ENCODE measurements at regions not wholly inside any gene's neighbourhood (a gene's known extent, or its start where the extent isn't known, plus 50 kb on each side); places are given as distances from the start of the nearest gene placed in this dataset.

DNA sequence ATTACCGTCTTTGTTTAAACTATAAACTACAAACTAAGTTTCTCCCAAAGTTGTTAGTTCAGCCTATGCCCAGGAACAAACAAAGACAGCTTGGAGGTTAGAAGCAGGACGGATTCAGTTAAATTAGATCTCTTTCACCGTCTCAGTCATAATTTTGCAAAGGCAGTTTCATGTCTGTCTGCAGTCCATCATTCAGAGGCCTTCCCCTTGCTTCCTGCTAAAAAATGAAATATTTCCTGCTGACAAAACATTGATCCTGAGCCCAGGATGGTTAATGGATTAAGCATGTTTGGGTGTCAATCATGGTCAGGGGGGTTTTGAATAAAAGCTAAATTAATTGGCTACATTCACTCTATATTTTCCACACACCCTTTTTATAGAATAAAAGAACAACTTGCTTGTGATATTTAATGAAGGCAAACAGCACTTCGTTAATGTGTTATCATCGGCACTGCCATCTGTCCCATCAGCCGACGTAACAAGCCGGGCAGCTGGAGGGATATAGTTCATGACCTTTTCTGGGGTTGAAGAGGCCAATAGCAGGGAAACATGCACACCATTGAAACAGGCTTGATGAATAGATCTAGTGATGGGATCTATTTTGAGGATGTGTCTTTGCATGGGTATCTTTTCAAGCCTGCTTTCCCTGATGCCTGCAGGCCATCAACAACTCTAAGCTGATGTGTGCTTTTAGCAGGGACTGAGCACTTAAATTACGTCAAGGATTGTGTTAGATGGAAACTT is 521.3 kb upstream of the TMEM132C start:
- Mint-ChIP-seq H3K27ac (no peak overlapping the region), H3K9me3 (peaks cover 58% of the 10 kb centered on the region), H3K4me3 (no peak overlapping the region), H3K4me1 (no peaks in the 10 kb centered on the region), H3K36me3 (peaks cover 47% of the 10 kb centered on the region), H3K27me3 (ENCODE audit: low read depth) (peaks cover 11% of the 10 kb centered on the region)
- ChIA-PET CTCF (no interaction called here), POLR2A (no interaction called here)
- no peak for DNase-seq (ENCODE audit: low spot score)
- no peak for ATAC-seq
- no peak for TF ChIP-seq AFF4 (CRISPR knock-in tag; IDR thresholded peaks at IDR 0.05; ENCODE audit: borderline replicate concordance)
- TF ChIP-seq, protein P1, sequence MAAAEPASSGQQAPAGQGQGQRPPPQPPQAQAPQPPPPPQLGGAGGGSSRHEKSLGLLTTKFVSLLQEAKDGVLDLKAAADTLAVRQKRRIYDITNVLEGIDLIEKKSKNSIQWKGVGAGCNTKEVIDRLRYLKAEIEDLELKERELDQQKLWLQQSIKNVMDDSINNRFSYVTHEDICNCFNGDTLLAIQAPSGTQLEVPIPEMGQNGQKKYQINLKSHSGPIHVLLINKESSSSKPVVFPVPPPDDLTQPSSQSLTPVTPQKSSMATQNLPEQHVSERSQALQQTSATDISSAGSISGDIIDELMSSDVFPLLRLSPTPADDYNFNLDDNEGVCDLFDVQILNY (CRISPR knock-in tag; IDR thresholded peaks at IDR 0.05), result no peak
- TF ChIP-seq, protein P2, sequence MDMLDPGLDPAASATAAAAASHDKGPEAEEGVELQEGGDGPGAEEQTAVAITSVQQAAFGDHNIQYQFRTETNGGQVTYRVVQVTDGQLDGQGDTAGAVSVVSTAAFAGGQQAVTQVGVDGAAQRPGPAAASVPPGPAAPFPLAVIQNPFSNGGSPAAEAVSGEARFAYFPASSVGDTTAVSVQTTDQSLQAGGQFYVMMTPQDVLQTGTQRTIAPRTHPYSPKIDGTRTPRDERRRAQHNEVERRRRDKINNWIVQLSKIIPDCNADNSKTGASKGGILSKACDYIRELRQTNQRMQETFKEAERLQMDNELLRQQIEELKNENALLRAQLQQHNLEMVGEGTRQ (CRISPR knock-in tag; IDR thresholded peaks at IDR 0.05), result no peak
- TF ChIP-seq ZMAT4 (CRISPR knock-in tag; IDR thresholded peaks at IDR 0.05), result no peak
- TF ChIP-seq ZNF138 (CRISPR knock-in tag; conservative IDR thresholded peaks at IDR 0.05), result no peak
- TF ChIP-seq RORB (CRISPR knock-in tag; IDR thresholded peaks at IDR 0.05), result no peak
- no peak for TF ChIP-seq SMAD3 (CRISPR knock-in tag; IDR thresholded peaks at IDR 0.05; ENCODE audit: borderline replicate concordance)
- TF ChIP-seq CDX4 (CRISPR knock-in tag; IDR thresholded peaks at IDR 0.05; ENCODE audit: borderline replicate concordance), result no peak
- TF ChIP-seq ARID4B (CRISPR knock-in tag; IDR thresholded peaks at IDR 0.05; ENCODE audit: borderline replicate concordance), result no peak
- no peak for TF ChIP-seq ZNF425 (CRISPR knock-in tag; conservative IDR thresholded peaks at IDR 0.05)
- no peak for TF ChIP-seq NR2C2 (CRISPR knock-in tag; IDR thresholded peaks at IDR 0.05)
- TF ChIP-seq, protein P3, sequence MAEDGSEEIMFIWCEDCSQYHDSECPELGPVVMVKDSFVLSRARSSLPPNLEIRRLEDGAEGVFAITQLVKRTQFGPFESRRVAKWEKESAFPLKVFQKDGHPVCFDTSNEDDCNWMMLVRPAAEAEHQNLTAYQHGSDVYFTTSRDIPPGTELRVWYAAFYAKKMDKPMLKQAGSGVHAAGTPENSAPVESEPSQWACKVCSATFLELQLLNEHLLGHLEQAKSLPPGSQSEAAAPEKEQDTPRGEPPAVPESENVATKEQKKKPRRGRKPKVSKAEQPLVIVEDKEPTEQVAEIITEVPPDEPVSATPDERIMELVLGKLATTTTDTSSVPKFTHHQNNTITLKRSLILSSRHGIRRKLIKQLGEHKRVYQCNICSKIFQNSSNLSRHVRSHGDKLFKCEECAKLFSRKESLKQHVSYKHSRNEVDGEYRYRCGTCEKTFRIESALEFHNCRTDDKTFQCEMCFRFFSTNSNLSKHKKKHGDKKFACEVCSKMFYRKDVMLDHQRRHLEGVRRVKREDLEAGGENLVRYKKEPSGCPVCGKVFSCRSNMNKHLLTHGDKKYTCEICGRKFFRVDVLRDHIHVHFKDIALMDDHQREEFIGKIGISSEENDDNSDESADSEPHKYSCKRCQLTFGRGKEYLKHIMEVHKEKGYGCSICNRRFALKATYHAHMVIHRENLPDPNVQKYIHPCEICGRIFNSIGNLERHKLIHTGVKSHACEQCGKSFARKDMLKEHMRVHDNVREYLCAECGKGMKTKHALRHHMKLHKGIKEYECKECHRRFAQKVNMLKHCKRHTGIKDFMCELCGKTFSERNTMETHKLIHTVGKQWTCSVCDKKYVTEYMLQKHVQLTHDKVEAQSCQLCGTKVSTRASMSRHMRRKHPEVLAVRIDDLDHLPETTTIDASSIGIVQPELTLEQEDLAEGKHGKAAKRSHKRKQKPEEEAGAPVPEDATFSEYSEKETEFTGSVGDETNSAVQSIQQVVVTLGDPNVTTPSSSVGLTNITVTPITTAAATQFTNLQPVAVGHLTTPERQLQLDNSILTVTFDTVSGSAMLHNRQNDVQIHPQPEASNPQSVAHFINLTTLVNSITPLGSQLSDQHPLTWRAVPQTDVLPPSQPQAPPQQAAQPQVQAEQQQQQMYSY (CRISPR knock-in tag; IDR thresholded peaks at IDR 0.05), result no peak
- no peak for TF ChIP-seq ZNF396 (CRISPR knock-in tag; IDR thresholded peaks at IDR 0.05; ENCODE audit: borderline replicate concordance)
- no peak for TF ChIP-seq SOX15 (CRISPR knock-in tag; IDR thresholded peaks at IDR 0.05)
- TF ChIP-seq HMGA2 (CRISPR knock-in tag; IDR thresholded peaks at IDR 0.05), result no peak
- no peak for TF ChIP-seq ATF2 (CRISPR knock-in tag; IDR thresholded peaks at IDR 0.05; ENCODE audit: borderline replicate concordance, low read depth)
- TF ChIP-seq ESRRA (CRISPR knock-in tag; IDR thresholded peaks at IDR 0.05; ENCODE audit: borderline replicate concordance), result no peak
